ENCODE measurements at regions not wholly inside any gene's neighbourhood (a gene's known extent, or its start where the extent isn't known, plus 50 kb on each side); places are given as distances from the start of the nearest gene placed in this dataset.

DNA sequence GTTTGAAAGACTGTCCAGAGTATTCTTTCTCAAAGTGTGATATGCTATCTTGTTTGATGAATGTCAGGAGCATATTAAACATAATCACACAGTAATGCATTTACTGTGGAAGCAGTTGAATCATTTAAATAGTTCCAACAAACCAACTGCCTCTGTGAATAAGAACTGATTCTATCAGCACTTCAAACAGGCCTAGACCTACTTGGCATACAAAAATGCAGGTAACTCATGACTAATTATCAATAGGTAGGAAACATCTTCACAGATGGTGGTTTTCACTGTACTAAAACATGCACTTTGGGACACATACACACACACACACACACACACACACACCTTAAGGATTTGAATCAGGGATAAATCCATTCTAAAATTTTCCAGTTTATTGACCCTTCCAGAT, 91.2 kb upstream of the SNX2 start:
- TF ChIP-seq, protein P1, sequence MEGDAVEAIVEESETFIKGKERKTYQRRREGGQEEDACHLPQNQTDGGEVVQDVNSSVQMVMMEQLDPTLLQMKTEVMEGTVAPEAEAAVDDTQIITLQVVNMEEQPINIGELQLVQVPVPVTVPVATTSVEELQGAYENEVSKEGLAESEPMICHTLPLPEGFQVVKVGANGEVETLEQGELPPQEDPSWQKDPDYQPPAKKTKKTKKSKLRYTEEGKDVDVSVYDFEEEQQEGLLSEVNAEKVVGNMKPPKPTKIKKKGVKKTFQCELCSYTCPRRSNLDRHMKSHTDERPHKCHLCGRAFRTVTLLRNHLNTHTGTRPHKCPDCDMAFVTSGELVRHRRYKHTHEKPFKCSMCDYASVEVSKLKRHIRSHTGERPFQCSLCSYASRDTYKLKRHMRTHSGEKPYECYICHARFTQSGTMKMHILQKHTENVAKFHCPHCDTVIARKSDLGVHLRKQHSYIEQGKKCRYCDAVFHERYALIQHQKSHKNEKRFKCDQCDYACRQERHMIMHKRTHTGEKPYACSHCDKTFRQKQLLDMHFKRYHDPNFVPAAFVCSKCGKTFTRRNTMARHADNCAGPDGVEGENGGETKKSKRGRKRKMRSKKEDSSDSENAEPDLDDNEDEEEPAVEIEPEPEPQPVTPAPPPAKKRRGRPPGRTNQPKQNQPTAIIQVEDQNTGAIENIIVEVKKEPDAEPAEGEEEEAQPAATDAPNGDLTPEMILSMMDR (IDR thresholded peaks at IDR 0.05), result no peak

DNA sequence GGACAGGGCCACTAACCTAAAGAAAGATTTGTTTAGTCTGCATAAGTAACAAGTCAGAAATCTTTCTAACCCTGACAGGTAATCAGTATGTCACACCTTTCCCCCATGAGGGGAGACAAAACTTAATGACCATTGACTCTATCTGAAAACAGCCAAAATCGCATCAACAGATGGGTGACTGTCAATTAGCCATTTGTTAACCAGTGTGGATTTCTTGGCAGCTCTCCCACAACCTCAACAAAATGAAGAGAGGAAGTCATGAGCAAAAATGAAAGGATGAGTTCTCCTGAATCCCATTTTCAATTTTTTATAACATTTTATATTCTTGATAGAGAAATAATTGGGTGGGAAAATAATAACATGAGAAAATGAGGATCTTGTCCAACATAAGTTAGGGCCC, 84.6 kb upstream of the SNX2 start:
- TF ChIP-seq, protein P1 (IDR thresholded peaks at IDR 0.05), result no peak

DNA sequence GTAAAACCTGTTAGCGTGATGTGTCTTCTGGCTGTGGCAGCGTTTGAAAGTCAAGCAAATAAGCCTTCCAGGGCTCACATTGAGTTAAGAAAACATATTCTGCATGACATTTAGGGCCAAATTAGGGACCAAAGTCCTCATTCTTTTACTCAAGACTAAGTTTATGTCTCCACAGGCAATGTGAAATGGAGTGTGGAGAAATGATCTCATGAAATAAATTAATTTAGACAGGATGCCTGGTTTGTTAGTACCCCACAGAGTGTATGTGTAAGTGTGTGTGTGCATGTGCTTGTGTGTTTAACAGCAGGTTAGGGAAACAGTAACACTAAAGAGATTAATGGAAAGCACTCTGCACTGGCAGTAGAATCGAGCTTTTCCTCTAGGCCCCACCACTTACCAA, 82.9 kb upstream of the SNX2 start:
- TF ChIP-seq, protein P1 (IDR thresholded peaks at IDR 0.05), result no peak

DNA sequence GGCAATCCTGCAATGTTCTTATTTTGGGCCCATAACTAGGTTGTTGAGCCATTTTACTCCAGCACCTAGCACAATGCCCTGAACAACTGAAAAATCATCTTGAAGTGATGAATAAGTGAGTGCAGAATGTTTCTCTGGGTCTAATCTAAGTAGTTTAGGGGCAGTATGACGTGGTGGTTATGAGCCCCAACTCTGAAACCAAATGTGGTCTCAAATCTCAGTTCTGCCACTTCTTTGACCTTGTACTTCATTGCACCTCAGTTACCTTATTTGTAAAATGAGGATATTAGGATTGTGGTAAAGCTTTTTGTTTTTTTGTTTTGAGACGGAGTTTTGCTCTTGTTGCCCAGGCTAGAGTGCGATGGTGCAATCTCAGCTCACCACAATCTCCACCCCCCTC, 80.9 kb upstream of the SNX2 start:
- TF ChIP-seq, protein P1 (IDR thresholded peaks at IDR 0.05), result no peak

DNA sequence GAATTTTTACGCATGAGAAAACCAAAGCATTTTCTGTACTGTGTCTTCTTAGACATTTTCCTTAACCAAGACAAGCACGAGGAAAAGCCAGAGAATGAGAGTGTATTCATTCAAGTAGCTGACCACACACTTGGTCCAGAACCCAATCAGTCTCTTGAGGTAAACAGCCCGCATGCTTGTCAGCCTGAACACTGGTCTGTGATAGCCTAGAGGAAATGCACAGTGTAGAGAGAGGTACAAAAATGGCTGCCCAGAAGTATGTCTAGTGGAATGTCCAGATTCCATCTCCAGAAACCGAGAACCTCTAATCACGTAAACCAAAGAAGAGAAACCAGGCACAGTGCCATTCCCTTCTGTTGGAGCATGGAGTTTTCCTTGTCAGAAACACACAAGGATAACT, 80.0 kb upstream of the SNX2 start:
- TF ChIP-seq, protein P1 (IDR thresholded peaks at IDR 0.05), result no peak

DNA sequence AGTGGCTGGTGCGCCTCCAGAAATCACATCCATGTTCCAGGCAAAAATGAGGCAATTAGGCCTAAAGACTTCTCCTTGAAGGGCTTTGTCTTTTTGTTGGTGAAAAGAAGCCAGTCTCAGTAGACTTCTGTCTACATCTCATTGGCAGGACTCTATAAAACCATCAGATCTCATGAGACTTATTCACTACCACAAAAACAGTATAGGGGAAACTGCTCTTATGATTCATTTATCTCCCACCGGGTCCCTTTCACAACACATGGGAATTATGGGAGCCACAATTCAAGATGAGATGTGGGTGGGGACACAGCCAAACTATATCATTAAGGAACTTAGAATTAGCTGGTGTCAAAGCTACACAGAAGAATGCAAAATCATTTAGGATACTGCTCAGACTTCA, 77.7 kb upstream of the SNX2 start:
- TF ChIP-seq, protein P1 (IDR thresholded peaks at IDR 0.05), result no peak

DNA sequence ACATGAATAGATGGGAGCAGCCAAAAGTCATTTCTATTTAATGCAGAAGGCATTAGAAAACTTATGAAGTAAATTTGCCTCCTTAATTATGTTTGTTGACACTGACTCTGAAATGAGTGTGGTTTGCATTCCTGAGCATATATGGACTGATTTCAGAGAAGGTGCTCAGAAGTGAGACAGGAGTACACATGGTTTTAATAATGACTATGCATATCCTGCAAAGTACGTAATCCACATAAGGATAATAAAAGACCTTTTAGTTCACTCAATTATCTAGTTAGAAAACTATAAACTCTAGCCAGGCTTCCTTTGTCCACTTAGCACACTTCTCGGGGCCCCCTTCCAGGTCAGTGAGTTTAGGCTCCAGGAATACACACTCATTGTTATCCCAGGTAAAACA, 75.7 kb upstream of the SNX2 start:
- TF ChIP-seq, protein P1 (IDR thresholded peaks at IDR 0.05), result no peak

Measured in LNCAP (cell line).